GM23248 (cell line): ENCODE measurements at regions not wholly inside any gene's neighbourhood (a gene's known extent, or its start where the extent isn't known, plus 50 kb on each side); places are given as distances from the start of the nearest gene placed in this dataset.
"Not testable (repeated sequence)": the region's sequence is repeated elsewhere in the genome, so short reads cannot be mapped to it uniquely, and the experiment has no call there.

Source experiments
- DNase-seq: peaks from one replicate; pipeline ENCODE4 v3.0.0-alpha.2; 2015
- H2AFZ ChIP-seq: fragments of 200-600 bp; sonication (generic); 2 replicates; pipeline ENCODE4 v1.6.1; 2016; ENCODE audit warnings: antibody characterized with exemption
- H3F3A ChIP-seq: fragments of 200-600 bp; sonication (generic); 2 replicates; pipeline ENCODE4 v1.6.1; 2016; ENCODE audit warnings: mild to moderate bottlenecking, antibody characterized with exemption, mixed run types; ENCODE audit not compliant: insufficient read depth
- H3K27ac ChIP-seq: fragments of 200-600 bp; sonication (generic); 2 replicates; pipeline ENCODE4 v1.5.1; 2016; ENCODE audit warnings: mild to moderate bottlenecking
- H3K27me3 ChIP-seq: fragments of 200-600 bp; sonication (generic); replicated peaks from 2 replicates; pipeline ENCODE4 v1.6.1; 2016; ENCODE audit warnings: mild to moderate bottlenecking; ENCODE audit not compliant: insufficient read depth
- H3K36me3 ChIP-seq: fragments of 200-600 bp; sonication (generic); 2 replicates; pipeline ENCODE4 v1.6.1; 2016; ENCODE audit warnings: low read depth, mild to moderate bottlenecking
- H3K4me1 ChIP-seq: fragments of 200-600 bp; sonication (generic); 2 replicates; pipeline ENCODE4 v1.6.1; 2016; ENCODE audit warnings: mild to moderate bottlenecking; ENCODE audit not compliant: insufficient read depth
- H3K4me2 ChIP-seq: fragments of 200-600 bp; sonication (generic); one replicate; pipeline ENCODE4 v1.6.1; 2016; ENCODE audit warnings: mild to moderate bottlenecking; ENCODE audit not compliant: unreplicated experiment
- H3K4me3 ChIP-seq: fragments of 200-600 bp; sonication (generic); 2 replicates; pipeline ENCODE4 v1.5.1; 2016; ENCODE audit warnings: mild to moderate bottlenecking
- H3K79me2 ChIP-seq: fragments of 200-600 bp; sonication (generic); 2 replicates; pipeline ENCODE4 v1.6.1; 2016; ENCODE audit warnings: mild to moderate bottlenecking; ENCODE audit not compliant: insufficient read depth
- H3K9ac ChIP-seq: fragments of 200-600 bp; sonication (generic); 2 replicates; pipeline ENCODE4 v1.6.1; 2016; ENCODE audit warnings: mild to moderate bottlenecking
- H3K9me2 ChIP-seq: fragments of 200-600 bp; sonication (generic); 2 replicates; pipeline ENCODE4 v1.6.1; 2016; ENCODE audit warnings: mixed run types, mild to moderate bottlenecking, moderate library complexity; ENCODE audit not compliant: insufficient read depth
- H3K9me3 ChIP-seq: fragments of 200-600 bp; sonication (generic); one replicate; pipeline ENCODE4 v1.6.1; 2017; ENCODE audit warnings: low read depth
- H4K20me1 ChIP-seq: fragments of 200-600 bp; sonication (generic); 2 replicates; pipeline ENCODE4 v1.6.0; 2016; ENCODE audit not compliant: insufficient read depth
- EZH2 ChIP-seq: fragments of 200-600 bp; sonication (generic); IDR thresholded peaks from 2 replicates; pipeline ENCODE4 v1.6.1; 2018; ENCODE audit warnings: antibody characterized with exemption, mild to moderate bottlenecking; ENCODE audit not compliant: insufficient read depth, poor library complexity, severe bottlenecking
- EZH2phosphoT487 ChIP-seq: fragments of 200-600 bp; sonication (generic); IDR thresholded peaks from 2 replicates; pipeline ENCODE4 v1.6.1; 2018; ENCODE audit warnings: antibody characterized with exemption, moderate library complexity, mild to moderate bottlenecking, low read depth; ENCODE audit not compliant: insufficient read depth
- WGBS, 2 experiments: methylation state at CpG; one replicate each; pipeline ENCODE4 v1.1.6; 2015 to 2017; ENCODE audit warnings: low lambda C conversion rate in 2 of 2, low coverage in 1 of 2; ENCODE audit errors: missing lambda C conversion rate in 2 of 2; 5-methylcytosine and 5-hydroxymethylcytosine counted together
- in situ Hi-C: fragments of 300-500 bp; cut with MboI; formaldehyde crosslinking; loops from 2 replicates; pipeline ENCODE4 v1.15.0; 2020

DNA sequence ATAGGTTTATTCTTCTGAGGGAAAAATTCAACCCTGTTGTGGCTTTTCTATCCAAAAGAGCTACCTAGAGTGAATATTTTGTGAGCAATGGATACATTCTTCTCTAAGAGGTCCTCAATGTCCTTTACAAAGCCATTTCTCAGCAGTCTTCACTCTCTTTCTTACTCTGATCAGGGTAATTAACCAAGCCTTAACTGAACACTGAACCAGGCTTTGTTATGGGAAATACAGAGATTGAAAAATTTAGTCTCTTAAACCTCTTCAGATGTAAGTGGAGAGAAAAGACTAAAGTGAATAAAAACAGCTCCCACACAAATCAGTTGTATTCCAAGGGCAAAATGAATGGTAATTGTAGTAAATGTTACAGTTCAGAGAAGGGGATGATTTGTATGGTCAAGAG is 64.0 kb upstream of the XIST start:
- Histone ChIP-seq H3K4me2 (peak overlapping the region; percentile 65), H3K9ac (peak overlapping the region; percentile 47)
- TF ChIP-seq EZH2phosphoT487 = no peak
- no peak for TF ChIP-seq EZH2

DNA sequence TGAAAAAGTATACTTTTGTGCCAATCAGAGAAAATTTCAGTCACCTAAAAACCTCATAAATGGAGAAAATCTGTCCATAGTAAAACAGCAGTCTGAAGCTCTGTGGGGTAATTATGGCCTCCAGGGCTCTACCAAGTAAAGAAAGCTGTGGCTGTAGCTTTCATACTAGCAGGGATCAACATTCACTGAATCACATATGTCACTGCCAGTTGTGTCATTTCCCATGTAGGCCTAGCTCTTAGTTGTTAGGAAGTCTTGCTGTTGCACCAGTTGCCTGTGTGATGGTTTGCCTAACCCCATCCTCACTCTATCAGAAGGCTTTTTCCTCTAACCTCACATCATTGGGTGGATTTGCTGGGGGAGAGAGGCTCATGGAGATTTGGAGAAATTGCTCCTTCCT is 62.3 kb upstream of the XIST start:
- H3F3A ChIP-seq = peaks cover 19% of the 10 kb centered on the region
- H3K4me3 ChIP-seq, H3K4me2 ChIP-seq, H3K9me2 ChIP-seq, H3K79me2 ChIP-seq, H3K36me3 ChIP-seq, H4K20me1 ChIP-seq, H3K9ac ChIP-seq, H3K27ac ChIP-seq, H2AFZ ChIP-seq, in situ Hi-C loops, H3K27me3 ChIP-seq, DNase-seq, H3K9me3 ChIP-seq: not testable (repeated sequence)
- H3K4me1 ChIP-seq = peaks cover 35% of the 10 kb centered on the region

More for the DNA sequence above, 64.0 kb upstream of the XIST start:
- Histone ChIP-seq H3K4me1 (peaks cover 35% of the 10 kb centered on the region), H3K27me3 (no peaks in the 10 kb centered on the region), H3K79me2 (no peaks in the 10 kb centered on the region), H3K36me3 (no peaks in the 10 kb centered on the region), H3K4me3 (no peak overlapping the region), H2AFZ (peak overlapping the region; percentile 74), H3K9me2 (no peaks in the 10 kb centered on the region), H3F3A (peaks cover 19% of the 10 kb centered on the region), H3K27ac (peak overlapping the region; percentile 89), H4K20me1 (no peaks in the 10 kb centered on the region), H3K9me3 (no peaks in the 10 kb centered on the region)
- in situ Hi-C loops = no loop called here
- DNase-seq = no peak

DNA sequence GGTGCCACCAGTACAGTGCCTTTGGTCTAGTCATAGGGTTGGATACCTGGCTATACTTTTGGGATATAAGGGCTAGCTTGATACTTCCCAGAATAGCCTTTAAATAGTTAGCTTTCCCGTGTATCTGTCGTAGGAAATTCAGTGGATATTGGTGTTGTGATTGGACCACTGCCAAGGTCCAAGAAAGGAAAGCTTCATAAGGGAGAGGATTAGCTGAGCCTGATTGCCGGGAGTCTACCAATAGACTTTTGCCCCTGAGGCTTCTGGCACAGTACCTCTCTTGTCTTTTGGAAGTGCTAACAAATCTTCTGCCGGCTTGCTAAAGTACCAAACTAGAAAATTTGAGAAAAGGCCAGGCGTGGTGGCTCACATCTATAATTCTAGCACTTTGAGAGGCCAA is 61.1 kb upstream of the XIST start:
- H3K4me2 ChIP-seq = no peak overlapping the region
- H2AFZ ChIP-seq = no peak overlapping the region
- no peaks in the 10 kb centered on the region for H3K9me3 ChIP-seq
- H3K9ac ChIP-seq = no peak overlapping the region
- no peak for DNase-seq
- no peaks in the 10 kb centered on the region for H4K20me1 ChIP-seq
- H3K4me1 ChIP-seq = peaks cover 25% of the 10 kb centered on the region
- H3K36me3 ChIP-seq = no peaks in the 10 kb centered on the region
- TF ChIP-seq EZH2phosphoT487 = no peak
- TF ChIP-seq EZH2 = no peak
- H3F3A ChIP-seq = peaks cover 15% of the 10 kb centered on the region
- in situ Hi-C loops = no loop called here
- WGBS, 2 experiments = 91 to 95% methylated on average over 5 of the region's 5 CpGs
- H3K4me3 ChIP-seq = no peak overlapping the region
- no peaks in the 10 kb centered on the region for H3K9me2 ChIP-seq
- no peak overlapping the region for H3K27ac ChIP-seq
- no peaks in the 10 kb centered on the region for H3K27me3 ChIP-seq
- H3K79me2 ChIP-seq = no peaks in the 10 kb centered on the region

GRCh38 chrX:73911946-73912345 is 59.4 kb upstream of the XIST start:
- H3K79me2 ChIP-seq, H3K4me3 ChIP-seq, H2AFZ ChIP-seq, H3K36me3 ChIP-seq, H3K27me3 ChIP-seq, H3K9me2 ChIP-seq, H3K9ac ChIP-seq, H4K20me1 ChIP-seq, H3K4me2 ChIP-seq, DNase-seq, in situ Hi-C loops, H3F3A ChIP-seq, H3K9me3 ChIP-seq, H3K27ac ChIP-seq: not testable (repeated sequence)
- WGBS, 2 experiments = 90 to 97% methylated on average over 5 of the region's 5 CpGs
- peaks cover 11% of the 10 kb centered on the region for H3K4me1 ChIP-seq

- H2AFZ ChIP-seq, in situ Hi-C loops, H3F3A ChIP-seq, DNase-seq, H3K27me3 ChIP-seq, H3K36me3 ChIP-seq, H3K9me2 ChIP-seq, H3K4me1 ChIP-seq, H3K79me2 ChIP-seq, H3K9ac ChIP-seq, H3K4me2 ChIP-seq, H3K27ac ChIP-seq, H3K9me3 ChIP-seq, H3K4me3 ChIP-seq, H4K20me1 ChIP-seq: not testable (repeated sequence)
- 74 to 82% methylated on average over 2 of the region's 2 CpGs for WGBS, 2 experiments
Measured at GRCh38 chrX:73905749-73906374, 53.3 kb upstream of the XIST start.
